ENCODE measurements at regions not wholly inside any gene's neighbourhood (a gene's known extent, or its start where the extent isn't known, plus 50 kb on each side); places are given as distances from the start of the nearest gene placed in this dataset.

GRCh38 chr18:56278421-56279003 is 359.9 kb downstream of the TXNL1 start:
- Histone ChIP-seq H4K20me1 (ENCODE audit: insufficient read depth, low read length) (no peaks in the 10 kb centered on the region), H3K27me3 (ENCODE audit: insufficient read depth, low read length) (no peaks in the 10 kb centered on the region), H3K27ac (ENCODE audit: low read depth, low read length) (no peak overlapping the region), H2AFZ (ENCODE audit: low read depth, low read length) (no peak overlapping the region), H3K4me2 (ENCODE audit: low read length) (no peak overlapping the region), H3K9ac (ENCODE audit: low read length) (no peak overlapping the region), H3K4me1 (ENCODE audit: insufficient read depth, low read length) (no peaks in the 10 kb centered on the region), H3K4me3 (ENCODE audit: insufficient read depth, low read depth, low read length) (no peak overlapping the region), H3K79me2 (ENCODE audit: insufficient read depth, low read length) (no peaks in the 10 kb centered on the region), H3K9me3 (ENCODE audit: insufficient read depth, low read depth, low read length) (no peaks in the 10 kb centered on the region), H3K36me3 (ENCODE audit: insufficient read depth, low read length) (no peaks in the 10 kb centered on the region)
- Mint-ChIP-seq H3K9me3 (ENCODE audit: unreplicated experiment) (peaks cover 2% of the 10 kb centered on the region), H3K4me3 (ENCODE audit: unreplicated experiment) (no peak overlapping the region), H3K4me1 (ENCODE audit: low read depth, unreplicated experiment) (peaks cover 3% of the 10 kb centered on the region), H3K27me3 (ENCODE audit: low read depth, unreplicated experiment) (no peaks in the 10 kb centered on the region), H3K27ac (ENCODE audit: unreplicated experiment) (no peak overlapping the region), H3K36me3 (ENCODE audit: low read depth, unreplicated experiment) (no peaks in the 10 kb centered on the region)
- DNase-seq (ENCODE audit: low read depth): no peak
- no peak for TF ChIP-seq CTCF (IDR thresholded peaks at IDR 0.05; ENCODE audit: insufficient read depth, low read depth, low read length)
- no peak for TF ChIP-seq EZH2 (IDR thresholded peaks at IDR 0.05; ENCODE audit: insufficient read depth, low read length)
- FAIRE-seq: no peak

GRCh38 chr18:56276466-56276865 is 361.9 kb downstream of the TXNL1 start:
- FAIRE-seq: no peak
- Histone ChIP-seq H3K79me2 (ENCODE audit: insufficient read depth, low read length) (no peaks in the 10 kb centered on the region), H3K36me3 (ENCODE audit: insufficient read depth, low read length) (no peaks in the 10 kb centered on the region), H3K9me3 (ENCODE audit: insufficient read depth, low read depth, low read length) (no peaks in the 10 kb centered on the region), H3K4me3 (ENCODE audit: insufficient read depth, low read depth, low read length) (no peak overlapping the region), H3K27ac (ENCODE audit: low read depth, low read length) (no peak overlapping the region), H4K20me1 (ENCODE audit: insufficient read depth, low read length) (no peaks in the 10 kb centered on the region), H2AFZ (ENCODE audit: low read depth, low read length) (no peak overlapping the region), H3K4me2 (ENCODE audit: low read length) (no peak overlapping the region), H3K9ac (ENCODE audit: low read length) (no peak overlapping the region), H3K4me1 (ENCODE audit: insufficient read depth, low read length) (no peaks in the 10 kb centered on the region), H3K27me3 (ENCODE audit: insufficient read depth, low read length) (no peaks in the 10 kb centered on the region)
- no peak for DNase-seq (ENCODE audit: low read depth)
- H3K9me3 Mint-ChIP-seq (ENCODE audit: unreplicated experiment): peaks cover 2% of the 10 kb centered on the region
- H3K4me1 Mint-ChIP-seq (ENCODE audit: low read depth, unreplicated experiment): peaks cover 5% of the 10 kb centered on the region
- no peak overlapping the region for H3K4me3 Mint-ChIP-seq (ENCODE audit: unreplicated experiment)
- no peak for TF ChIP-seq CTCF (IDR thresholded peaks at IDR 0.05; ENCODE audit: insufficient read depth, low read depth, low read length)
- H3K36me3 Mint-ChIP-seq (ENCODE audit: low read depth, unreplicated experiment): no peaks in the 10 kb centered on the region
- no peaks in the 10 kb centered on the region for H3K27me3 Mint-ChIP-seq (ENCODE audit: low read depth, unreplicated experiment)
- no peak overlapping the region for H3K27ac Mint-ChIP-seq (ENCODE audit: unreplicated experiment)

- peaks cover 5% of the 10 kb centered on the region for H3K4me1 Mint-ChIP-seq (ENCODE audit: low read depth, unreplicated experiment)
- no peaks in the 10 kb centered on the region for H3K9me3 Mint-ChIP-seq (ENCODE audit: unreplicated experiment)
- no peaks in the 10 kb centered on the region for H4K20me1 ChIP-seq (ENCODE audit: insufficient read depth, low read length)
- DNase-seq (ENCODE audit: low read depth) (no peak), FAIRE-seq (no peak)
- no peaks in the 10 kb centered on the region for H3K9me3 ChIP-seq (ENCODE audit: insufficient read depth, low read depth, low read length)
- H3K4me3 Mint-ChIP-seq (ENCODE audit: unreplicated experiment): no peak overlapping the region
- no peak overlapping the region for H3K4me2 ChIP-seq (ENCODE audit: low read length)
- TF ChIP-seq EZH2 (IDR thresholded peaks at IDR 0.05; ENCODE audit: insufficient read depth, low read length): no peak
- no peak for TF ChIP-seq CTCF (IDR thresholded peaks at IDR 0.05; ENCODE audit: insufficient read depth, low read depth, low read length)
- no peaks in the 10 kb centered on the region for H3K27me3 Mint-ChIP-seq (ENCODE audit: low read depth, unreplicated experiment)
- H2AFZ ChIP-seq (ENCODE audit: low read depth, low read length): no peak overlapping the region
- H3K36me3 ChIP-seq (ENCODE audit: insufficient read depth, low read length): no peaks in the 10 kb centered on the region
- H3K27ac ChIP-seq (ENCODE audit: low read depth, low read length): no peak overlapping the region
- H3K27me3 ChIP-seq (ENCODE audit: insufficient read depth, low read length): no peaks in the 10 kb centered on the region
- no peak overlapping the region for H3K4me3 ChIP-seq (ENCODE audit: insufficient read depth, low read depth, low read length)
- H3K4me1 ChIP-seq (ENCODE audit: insufficient read depth, low read length): no peaks in the 10 kb centered on the region
- no peaks in the 10 kb centered on the region for H3K36me3 Mint-ChIP-seq (ENCODE audit: low read depth, unreplicated experiment)
- no peaks in the 10 kb centered on the region for H3K79me2 ChIP-seq (ENCODE audit: insufficient read depth, low read length)
- H3K9ac ChIP-seq (ENCODE audit: low read length): no peak overlapping the region
- H3K27ac Mint-ChIP-seq (ENCODE audit: unreplicated experiment): no peak overlapping the region
Observed at GRCh38 chr18:56273541-56274219, 364.7 kb downstream of the TXNL1 start.
